Effector memory CD8-positive, alpha-beta T cell (primary cell): ENCODE measurements at regions not wholly inside any gene's neighbourhood (a gene's known extent, or its start where the extent isn't known, plus 50 kb on each side); places are given as distances from the start of the nearest gene placed in this dataset.

ENCODE experiments used
- ATAC-seq: fragments of 150-1000 bp; cut with Tn5 transposase; replicated peaks from 2 replicates; pipeline ENCODE4 v1.10.0; 2021; ENCODE audit warnings: mild to moderate bottlenecking, moderate library complexity
- DNase-seq, 3 experiments: peaks; one replicate each; pipeline ENCODE4 v3.0.0; 2021
- H3K27ac Mint-ChIP-seq, 2 donors: one replicate each; pipeline ENCODE4 v1.8.0; 2022; ENCODE audit warnings: mild to moderate bottlenecking in 2 of 2, mixed read lengths in 2 of 2, moderate library complexity in 2 of 2
- H3K27me3 Mint-ChIP-seq, 2 donors: one replicate each; pipeline ENCODE4 v1.8.0; 2022; ENCODE audit warnings: mixed read lengths in 2 of 2
- H3K36me3 Mint-ChIP-seq: one replicate; pipeline ENCODE4 v1.8.0; 2022; ENCODE audit warnings: mild to moderate bottlenecking, moderate library complexity, mixed read lengths; ENCODE audit not compliant: insufficient read depth
- H3K4me1 Mint-ChIP-seq, 2 donors: one replicate each; pipeline ENCODE4 v1.8.0; 2022; ENCODE audit warnings: low read depth in 2 of 2, mixed read lengths in 2 of 2
- H3K4me3 Mint-ChIP-seq, 2 donors: one replicate each; pipeline ENCODE4 v1.8.0; 2022; ENCODE audit warnings: mild to moderate bottlenecking in 2 of 2, mixed read lengths in 2 of 2, moderate library complexity in 2 of 2
- H3K9me3 Mint-ChIP-seq, 2 donors: one replicate each; pipeline ENCODE4 v1.8.0; 2022; ENCODE audit warnings: mixed read lengths in 2 of 2

DNA sequence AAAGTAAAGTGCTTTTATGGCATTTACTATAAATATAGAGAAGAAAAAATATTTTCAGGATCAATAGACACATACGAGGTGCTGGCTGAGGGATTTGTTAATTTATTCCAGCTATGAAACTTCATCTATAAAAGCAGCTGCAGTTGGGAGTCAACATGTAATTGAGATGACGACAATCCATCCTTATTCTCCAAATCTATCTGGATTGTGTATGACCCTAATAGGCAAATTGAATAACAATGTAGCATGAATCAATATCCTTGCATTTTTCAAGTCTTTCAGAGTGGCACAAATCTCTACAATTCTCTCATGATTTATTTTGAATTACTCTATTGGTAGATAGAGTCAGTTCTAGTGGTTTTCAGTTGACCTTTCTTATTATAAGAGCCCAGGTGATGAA lies 1296.5 kb upstream of the SPRY2 start:
- no peaks in the 10 kb centered on the region for H3K4me1 Mint-ChIP-seq
- DNase-seq: no peak
- no peaks in the 10 kb centered on the region for H3K27me3 Mint-ChIP-seq
- no peaks in the 10 kb centered on the region for H3K36me3 Mint-ChIP-seq
- no peak for ATAC-seq
- no peak overlapping the region for H3K27ac Mint-ChIP-seq
- peaks cover 0 to 5% of the 10 kb centered on the region in 2 donors for H3K9me3 Mint-ChIP-seq
- H3K4me3 Mint-ChIP-seq: no peak overlapping the region

DNA sequence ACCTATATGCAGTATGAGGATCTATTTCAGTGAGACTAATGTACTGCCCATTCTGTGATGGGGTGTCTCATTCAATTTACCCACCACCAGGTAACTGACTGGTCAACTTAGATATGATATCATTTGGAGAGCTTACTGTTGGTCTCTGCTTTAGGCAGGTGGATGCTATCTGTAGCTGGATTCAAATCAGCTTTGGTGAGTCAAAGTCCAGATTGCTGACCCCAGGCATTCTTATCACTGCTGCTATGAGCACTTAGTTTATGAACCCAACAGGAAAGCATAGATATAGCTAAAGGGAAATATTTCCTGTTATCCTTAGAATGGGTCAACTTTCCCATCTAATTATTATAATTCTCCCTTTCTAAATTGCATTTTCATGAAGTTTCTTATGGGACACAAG lies 1295.2 kb upstream of the SPRY2 start:
- Mint-ChIP-seq H3K27me3 (no peaks in the 10 kb centered on the region), H3K4me3 (no peak overlapping the region), H3K9me3 (peaks cover 3 to 5% of the 10 kb centered on the region in 2 donors), H3K27ac (no peak overlapping the region), H3K4me1 (no peaks in the 10 kb centered on the region), H3K36me3 (no peaks in the 10 kb centered on the region)
- DNase-seq (no peak), ATAC-seq (no peak)

DNA sequence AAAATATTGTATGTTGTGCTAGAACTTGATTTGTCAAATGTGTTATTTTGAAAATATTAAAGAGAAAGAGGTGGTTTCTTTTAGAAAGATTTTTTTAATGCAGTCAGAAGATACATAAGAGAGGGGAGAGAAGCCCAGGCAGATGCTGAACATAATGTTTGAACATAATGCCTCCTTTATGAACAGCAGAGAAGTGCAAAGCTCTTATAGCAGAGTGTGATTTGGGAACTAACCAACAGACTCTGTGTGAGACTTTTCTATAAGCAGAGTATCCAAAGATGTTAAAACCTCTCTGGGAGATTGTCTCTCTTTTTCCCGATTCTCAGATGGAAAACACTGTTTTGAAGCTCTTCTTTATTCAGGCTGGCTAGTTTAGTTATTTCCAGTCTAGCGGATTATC lies 1274.1 kb upstream of the SPRY2 start:
- H3K9me3 Mint-ChIP-seq: peaks cover 8 to 9% of the 10 kb centered on the region in 2 donors
- H3K4me1 Mint-ChIP-seq: no peaks in the 10 kb centered on the region
- no peak overlapping the region for H3K27ac Mint-ChIP-seq
- no peaks in the 10 kb centered on the region for H3K36me3 Mint-ChIP-seq
- no peak for DNase-seq
- ATAC-seq: no peak
- no peaks in the 10 kb centered on the region for H3K27me3 Mint-ChIP-seq
- no peak overlapping the region for H3K4me3 Mint-ChIP-seq

- DNase-seq (no peak), ATAC-seq (no peak)
- Mint-ChIP-seq H3K36me3 (no peaks in the 10 kb centered on the region), H3K27me3 (no peaks in the 10 kb centered on the region), H3K9me3 (peaks cover 5 to 17% of the 10 kb centered on the region in 2 donors), H3K4me3 (no peak overlapping the region), H3K27ac (no peak overlapping the region), H3K4me1 (no peaks in the 10 kb centered on the region)
These were observed 1269.7 kb upstream of the SPRY2 start for GRCh38 chr13:81610644-81611043.

DNA sequence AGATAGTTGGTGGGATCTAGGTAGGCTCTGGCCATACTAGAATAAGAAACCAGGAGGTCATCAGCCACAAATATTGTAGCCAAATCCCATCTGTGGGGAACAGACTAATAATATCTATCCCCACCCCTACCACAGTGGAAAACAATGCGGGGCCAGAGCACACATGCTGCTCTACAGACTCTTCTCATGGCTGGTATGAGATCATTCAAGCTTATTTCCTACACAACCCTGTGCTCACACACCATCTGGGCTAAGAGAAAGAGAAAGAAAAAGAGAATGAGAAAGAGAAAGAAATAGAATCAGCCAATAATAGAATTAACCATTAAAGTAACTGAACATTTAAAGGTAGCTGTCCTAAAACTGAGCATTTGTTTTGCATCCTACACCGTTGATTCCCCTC lies 1268.4 kb upstream of the SPRY2 start:
- no peak overlapping the region for H3K4me3 Mint-ChIP-seq
- H3K36me3 Mint-ChIP-seq: no peaks in the 10 kb centered on the region
- H3K4me1 Mint-ChIP-seq: no peaks in the 10 kb centered on the region
- DNase-seq (no peak), ATAC-seq (no peak)
- H3K27ac Mint-ChIP-seq: no peak overlapping the region
- H3K27me3 Mint-ChIP-seq: no peaks in the 10 kb centered on the region
- peaks cover 2 to 10% of the 10 kb centered on the region in 2 donors for H3K9me3 Mint-ChIP-seq

- ATAC-seq: no peak
- H3K9me3 Mint-ChIP-seq: peaks cover 4 to 8% of the 10 kb centered on the region in 2 donors
- no peaks in the 10 kb centered on the region for H3K36me3 Mint-ChIP-seq
- H3K4me1 Mint-ChIP-seq: no peaks in the 10 kb centered on the region
- H3K27ac Mint-ChIP-seq: no peak overlapping the region
- H3K4me3 Mint-ChIP-seq: no peak overlapping the region
- no peaks in the 10 kb centered on the region for H3K27me3 Mint-ChIP-seq
- DNase-seq: no peak
These were observed 1265.1 kb upstream of the SPRY2 start for GRCh38 chr13:81606074-81606473.

GRCh38 chr13:81602241-81602640 lies 1261.3 kb upstream of the SPRY2 start:
- peaks cover 0 to 5% of the 10 kb centered on the region in 2 donors for H3K9me3 Mint-ChIP-seq
- no peaks in the 10 kb centered on the region for H3K36me3 Mint-ChIP-seq
- no peaks in the 10 kb centered on the region for H3K4me1 Mint-ChIP-seq
- no peaks in the 10 kb centered on the region for H3K27me3 Mint-ChIP-seq
- DNase-seq (no peak), ATAC-seq (no peak)
- no peak overlapping the region for H3K27ac Mint-ChIP-seq
- H3K4me3 Mint-ChIP-seq: no peak overlapping the region

- Mint-ChIP-seq H3K4me3 (no peak overlapping the region), H3K36me3 (no peaks in the 10 kb centered on the region), H3K27me3 (no peaks in the 10 kb centered on the region)
These were observed 1256.2 kb upstream of the SPRY2 start for GRCh38 chr13:81597101-81597500.

GRCh38 chr13:81596224-81596753 lies 1255.4 kb upstream of the SPRY2 start:
- no peaks in the 10 kb centered on the region for H3K4me1 Mint-ChIP-seq
- H3K27ac Mint-ChIP-seq: no peak overlapping the region
- DNase-seq: no peak

More at GRCh38 chr13:81597101-81597500, 1256.2 kb upstream of the SPRY2 start:
- H3K4me1 Mint-ChIP-seq: no peaks in the 10 kb centered on the region
- peaks cover 0 to 5% of the 10 kb centered on the region in 2 donors for H3K9me3 Mint-ChIP-seq
- DNase-seq (no peak), ATAC-seq (no peak)
- no peak overlapping the region for H3K27ac Mint-ChIP-seq

GRCh38 chr13:81591528-81592220 lies 1250.7 kb upstream of the SPRY2 start:
- ATAC-seq: no peak
- peaks cover 0 to 3% of the 10 kb centered on the region in 2 donors for H3K9me3 Mint-ChIP-seq
- no peak for DNase-seq
- H3K4me3 Mint-ChIP-seq: no peak overlapping the region
- no peaks in the 10 kb centered on the region for H3K36me3 Mint-ChIP-seq
- no peaks in the 10 kb centered on the region for H3K27me3 Mint-ChIP-seq
- H3K4me1 Mint-ChIP-seq: no peaks in the 10 kb centered on the region
- H3K27ac Mint-ChIP-seq: no peak overlapping the region

More at GRCh38 chr13:81596224-81596753, 1255.4 kb upstream of the SPRY2 start:
- ATAC-seq: no peak
- Mint-ChIP-seq H3K27me3 (no peaks in the 10 kb centered on the region), H3K4me3 (no peak overlapping the region), H3K9me3 (peaks cover 0 to 5% of the 10 kb centered on the region in 2 donors), H3K36me3 (no peaks in the 10 kb centered on the region)

GRCh38 chr13:81582381-81582780 lies 1241.5 kb upstream of the SPRY2 start:
- peaks cover 4 to 11% of the 10 kb centered on the region in 2 donors for H3K9me3 Mint-ChIP-seq
- no peak overlapping the region for H3K27ac Mint-ChIP-seq
- H3K4me3 Mint-ChIP-seq: no peak overlapping the region
- no peaks in the 10 kb centered on the region for H3K36me3 Mint-ChIP-seq
- no peaks in the 10 kb centered on the region for H3K4me1 Mint-ChIP-seq
- H3K27me3 Mint-ChIP-seq: no peaks in the 10 kb centered on the region
- DNase-seq (no peak), ATAC-seq (no peak)

DNA sequence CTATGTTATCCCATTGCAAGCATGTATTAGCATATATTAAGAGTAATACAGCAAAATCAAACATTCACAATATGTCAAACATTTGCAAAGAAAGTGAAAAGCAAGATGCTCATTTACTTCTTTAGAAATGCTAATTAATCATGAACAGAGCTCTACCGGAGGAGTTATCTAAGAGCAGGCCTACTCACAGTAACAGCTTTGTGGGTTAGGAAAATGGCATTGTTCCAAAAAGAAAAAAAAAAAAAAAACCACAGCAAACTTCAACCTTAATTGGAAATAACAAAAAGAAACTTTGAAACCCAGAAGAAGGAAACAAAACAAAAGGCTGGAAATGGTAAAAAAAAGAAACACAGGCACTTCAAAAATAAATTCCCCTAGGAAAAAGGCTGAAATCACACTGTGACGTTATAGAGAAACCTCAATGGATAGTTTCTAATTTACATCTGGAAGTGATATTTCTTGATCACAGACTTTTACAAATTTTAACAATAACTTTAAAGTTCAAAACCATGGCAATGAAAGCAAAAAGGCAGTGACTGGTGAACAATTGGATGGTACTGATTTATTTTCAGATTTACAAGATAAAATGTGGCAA lies 1236.8 kb upstream of the SPRY2 start:
- Mint-ChIP-seq H3K4me3 (no peak overlapping the region), H3K4me1 (no peaks in the 10 kb centered on the region), H3K27me3 (no peaks in the 10 kb centered on the region), H3K27ac (no peak overlapping the region), H3K9me3 (peaks cover 4 to 11% of the 10 kb centered on the region in 2 donors), H3K36me3 (no peaks in the 10 kb centered on the region)
- DNase-seq: no peak
- no peak for ATAC-seq

GRCh38 chr13:81568824-81569223 lies 1227.9 kb upstream of the SPRY2 start:
- H3K27ac Mint-ChIP-seq: no peak overlapping the region
- DNase-seq (no peak), ATAC-seq (no peak)
- H3K4me3 Mint-ChIP-seq: no peak overlapping the region
- H3K27me3 Mint-ChIP-seq: no peaks in the 10 kb centered on the region
- H3K36me3 Mint-ChIP-seq: no peaks in the 10 kb centered on the region
- H3K9me3 Mint-ChIP-seq: peaks cover 7% of the 10 kb centered on the region in 2 donors
- H3K4me1 Mint-ChIP-seq: no peaks in the 10 kb centered on the region

GRCh38 chr13:81565849-81566248 lies 1224.9 kb upstream of the SPRY2 start:
- H3K9me3 Mint-ChIP-seq: peaks cover 7 to 21% of the 10 kb centered on the region in 2 donors
- H3K36me3 Mint-ChIP-seq: no peaks in the 10 kb centered on the region
- no peak for ATAC-seq

More at GRCh38 chr13:81565849-81566248, 1224.9 kb upstream of the SPRY2 start:
- H3K4me1 Mint-ChIP-seq: no peaks in the 10 kb centered on the region
- no peaks in the 10 kb centered on the region for H3K27me3 Mint-ChIP-seq
- no peak for DNase-seq
- no peak overlapping the region for H3K27ac Mint-ChIP-seq
- H3K4me3 Mint-ChIP-seq: no peak overlapping the region
